IMR-90 (cell line): ENCODE measurements at regions not wholly inside any gene's neighbourhood (a gene's known extent, or its start where the extent isn't known, plus 50 kb on each side); places are given as distances from the start of the nearest gene placed in this dataset.

Experiments used
- BHLHE40 ChIP-seq: fragments of 150-350 bp; IDR thresholded peaks from 2 replicates; pipeline ENCODE4 v1.6.1; 2016; ENCODE audit warnings: mild to moderate bottlenecking, low read depth, low read length
- FOS ChIP-seq: fragments of 150-350 bp; IDR thresholded peaks from 2 replicates; pipeline ENCODE4 v1.6.1; 2016; ENCODE audit warnings: low read depth, low read length
- MAFK ChIP-seq: IDR thresholded peaks from 2 replicates; pipeline ENCODE4 v1.6.1; 2012; ENCODE audit warnings: low read depth, low read length, improper control_type of control experiment
- POLR2A ChIP-seq: IDR thresholded peaks from 2 replicates; pipeline ENCODE4 v1.6.1; 2012; ENCODE audit warnings: mild to moderate bottlenecking, low read depth, low read length
- RFX5 ChIP-seq: IDR thresholded peaks from 2 replicates; pipeline ENCODE4 v1.8.0; 2012; ENCODE audit warnings: low read depth, mild to moderate bottlenecking, low read length, moderate library complexity
- TF ChIP-seq, protein P1 (sequence below): conservative IDR thresholded peaks from 2 replicates; pipeline ENCODE4 v1.5.1; 2012; ENCODE audit warnings: mild to moderate bottlenecking, low read depth, low read length, improper control_type of control experiment

DNA sequence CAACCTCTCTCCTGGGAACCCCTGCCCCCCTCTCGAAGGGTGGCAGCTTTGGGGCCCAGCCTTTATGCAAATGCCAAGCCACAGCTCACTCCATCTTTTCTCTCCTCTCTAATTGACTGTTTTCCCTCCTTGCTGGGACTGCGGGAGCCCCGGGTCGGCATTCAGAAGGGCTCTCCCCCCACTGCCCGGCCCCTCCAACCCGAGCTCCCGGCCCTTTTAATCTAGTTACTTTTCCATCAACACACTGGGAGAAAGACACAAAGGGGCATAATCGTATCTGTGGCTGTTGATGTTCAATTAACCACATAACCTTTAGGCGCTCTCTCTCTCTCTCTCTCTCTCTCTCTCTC is 95.4 kb downstream of the INHBB start:
- TF ChIP-seq, protein P1, sequence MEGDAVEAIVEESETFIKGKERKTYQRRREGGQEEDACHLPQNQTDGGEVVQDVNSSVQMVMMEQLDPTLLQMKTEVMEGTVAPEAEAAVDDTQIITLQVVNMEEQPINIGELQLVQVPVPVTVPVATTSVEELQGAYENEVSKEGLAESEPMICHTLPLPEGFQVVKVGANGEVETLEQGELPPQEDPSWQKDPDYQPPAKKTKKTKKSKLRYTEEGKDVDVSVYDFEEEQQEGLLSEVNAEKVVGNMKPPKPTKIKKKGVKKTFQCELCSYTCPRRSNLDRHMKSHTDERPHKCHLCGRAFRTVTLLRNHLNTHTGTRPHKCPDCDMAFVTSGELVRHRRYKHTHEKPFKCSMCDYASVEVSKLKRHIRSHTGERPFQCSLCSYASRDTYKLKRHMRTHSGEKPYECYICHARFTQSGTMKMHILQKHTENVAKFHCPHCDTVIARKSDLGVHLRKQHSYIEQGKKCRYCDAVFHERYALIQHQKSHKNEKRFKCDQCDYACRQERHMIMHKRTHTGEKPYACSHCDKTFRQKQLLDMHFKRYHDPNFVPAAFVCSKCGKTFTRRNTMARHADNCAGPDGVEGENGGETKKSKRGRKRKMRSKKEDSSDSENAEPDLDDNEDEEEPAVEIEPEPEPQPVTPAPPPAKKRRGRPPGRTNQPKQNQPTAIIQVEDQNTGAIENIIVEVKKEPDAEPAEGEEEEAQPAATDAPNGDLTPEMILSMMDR = no peak
- TF ChIP-seq MAFK = no peak
- no peak for TF ChIP-seq RFX5
- no peak for TF ChIP-seq POLR2A
- no peak for TF ChIP-seq FOS
- no peak for TF ChIP-seq BHLHE40
